ENCODE measurements at regions not wholly inside any gene's neighbourhood (a gene's known extent, or its start where the extent isn't known, plus 50 kb on each side); places are given as distances from the start of the nearest gene placed in this dataset.
"Not testable (repeated sequence)": the region's sequence is repeated elsewhere in the genome, so short reads cannot be mapped to it uniquely, and the experiment has no call there.

- DNase-seq, result no peak
These were observed 547.2 kb downstream of the UQCRFS1 start for GRCh38 chr19:28665748-28666147.

GRCh38 chr19:28656644-28657043, 556.3 kb downstream of the UQCRFS1 start:
- DNase-seq, result no peak

- DNase-seq, result no peak
These were observed 557.9 kb downstream of the UQCRFS1 start for GRCh38 chr19:28655054-28655453.

GRCh38 chr19:28652765-28653164, 560.2 kb downstream of the UQCRFS1 start:
- no peak for DNase-seq

- no peak for DNase-seq
These were observed 566.3 kb downstream of the UQCRFS1 start for GRCh38 chr19:28646629-28647028.

- no peak for DNase-seq
These were observed 568.7 kb downstream of the UQCRFS1 start for GRCh38 chr19:28644169-28644775.

GRCh38 chr19:28642787-28643683, 569.9 kb downstream of the UQCRFS1 start:
- no peak for DNase-seq

GRCh38 chr19:28641395-28641794, 571.6 kb downstream of the UQCRFS1 start:
- no peak for DNase-seq

- DNase-seq, result no peak
These were observed 572.4 kb downstream of the UQCRFS1 start for GRCh38 chr19:28640506-28640905.

GRCh38 chr19:28638445-28638844, 574.5 kb downstream of the UQCRFS1 start:
- no peak for DNase-seq

- no peak for DNase-seq
These were observed 576.2 kb downstream of the UQCRFS1 start for GRCh38 chr19:28636706-28637105.

- DNase-seq, result no peak
These were observed 576.8 kb downstream of the UQCRFS1 start for GRCh38 chr19:28636016-28636629.

GRCh38 chr19:28634837-28635236, 578.1 kb downstream of the UQCRFS1 start:
- no peak for DNase-seq

- DNase-seq, result no peak
These were observed 579.0 kb downstream of the UQCRFS1 start for GRCh38 chr19:28634019-28634328.

GRCh38 chr19:28633319-28634018, 579.5 kb downstream of the UQCRFS1 start:
- peak; percentile 16 for DNase-seq

- DNase-seq, result no peak
These were observed 580.4 kb downstream of the UQCRFS1 start for GRCh38 chr19:28632371-28633080.

- no peak for DNase-seq
These were observed 581.0 kb downstream of the UQCRFS1 start for GRCh38 chr19:28631961-28632360.

- no peak for DNase-seq
These were observed 585.3 kb downstream of the UQCRFS1 start for GRCh38 chr19:28627669-28628068.

GRCh38 chr19:28626407-28626806, 586.5 kb downstream of the UQCRFS1 start:
- not testable (repeated sequence) for DNase-seq

- no peak for DNase-seq
These were observed 593.0 kb downstream of the UQCRFS1 start for GRCh38 chr19:28619816-28620429.

- no peak for DNase-seq
These were observed 594.4 kb downstream of the UQCRFS1 start for GRCh38 chr19:28618504-28618903.

- no peak for DNase-seq
These were observed 597.0 kb downstream of the UQCRFS1 start for GRCh38 chr19:28615966-28616365.

Measured in fibroblast of skin of abdomen (primary cell).